GM12878 (cell line): ENCODE measurements at regions not wholly inside any gene's neighbourhood (a gene's known extent, or its start where the extent isn't known, plus 50 kb on each side); places are given as distances from the start of the nearest gene placed in this dataset.

Experiments used
- ATAC-seq: fragments of 200-7000 bp; cut with Tn5 transposase; 3 replicates; pipeline ENCODE4 v1.9.1; 2020; ENCODE audit warnings: mild to moderate bottlenecking, moderate library complexity
- BruUV-seq: library from RNA; stranded (reverse); fragments of 400-500 nt; replicated peaks from 2 replicates; lab custom pipeline; 2021; lab: Mats Ljungman, UMichigan
- CTCF ChIA-PET: fragments of 300-600 bp; sonication (Branson Sonifier 250); formaldehyde crosslinking; extraction: SDS; loops from one replicate; lab custom pipeline; 2021; ENCODE audit warnings: inconsistent platforms; lab: Yijun Ruan, JAX
- POLR2A ChIA-PET: fragments of 350-600 bp; formaldehyde crosslinking; extraction: SDS; loops from one replicate; lab custom pipeline; 2021; ENCODE audit warnings: inconsistent platforms; lab: Charles Lee
- RAD21 ChIA-PET: fragments of 300-600 bp; sonication (Branson Sonifier 250); formaldehyde crosslinking; loops from one replicate; lab custom pipeline; 2023; ENCODE audit warnings: antibody characterized with exemption; ENCODE audit not compliant: unreplicated experiment; lab: Charles Lee
- SMC1A ChIA-PET: fragments of 300-600 bp; sonication (Branson Sonifier 250); formaldehyde crosslinking; loops from one replicate; lab custom pipeline; 2023; ENCODE audit not compliant: unreplicated experiment, uncharacterized antibody; lab: Charles Lee
- DNase-seq: peaks from one replicate; pipeline ENCODE4 v3.0.0-alpha.2; 2011; ENCODE audit warnings: low read depth, low spot score
- FAIRE-seq: peaks from 3 replicates; lab custom pipeline; 2011; peaks lifted over from hg19 to GRCh38; lab: Jason Lieb, UNC
- H2AFZ ChIP-seq: 2 replicates; pipeline ENCODE4 v1.6.0; 2011; ENCODE audit warnings: low read depth, low read length, control low read depth; ENCODE audit not compliant: control insufficient read depth
- H3K27ac ChIP-seq: 2 replicates; pipeline ENCODE4 v1.5.1; 2011; ENCODE audit warnings: control low read depth; ENCODE audit not compliant: control insufficient read depth, insufficient read depth
- H3K27me3 ChIP-seq, 2 experiments: replicated peaks in 1 of 2; 2 replicates each; pipeline versions ENCODE4 v1.6.0 to v1.6.1; 2011; ENCODE audit warnings: low read length in 1 of 2; ENCODE audit not compliant: control insufficient read depth in 2 of 2, insufficient read depth in 2 of 2
- H3K36me3 ChIP-seq, 2 experiments: 2 replicates each; pipeline ENCODE4 v1.5.1; 2011; ENCODE audit warnings: low read length in 1 of 2; ENCODE audit not compliant: control insufficient read depth in 2 of 2, insufficient read depth in 2 of 2
- H3K4me1 ChIP-seq: 2 replicates; pipeline ENCODE4 v1.6.1; 2011; ENCODE audit warnings: mild to moderate bottlenecking, low read length, moderate library complexity, mixed read lengths; ENCODE audit not compliant: control insufficient read depth, insufficient read depth
- H3K4me2 ChIP-seq: 2 replicates; pipeline ENCODE4 v1.6.0; 2011; ENCODE audit warnings: control low read depth; ENCODE audit not compliant: control insufficient read depth, insufficient read depth
- H3K4me3 ChIP-seq: fragments of 200-600 bp; sonication (generic); 2 replicates; pipeline ENCODE4 v1.5.1; 2016
- H3K79me2 ChIP-seq: 2 replicates; pipeline ENCODE4 v1.6.0; 2011; ENCODE audit warnings: low read length; ENCODE audit not compliant: control insufficient read depth, insufficient read depth
- H3K9ac ChIP-seq: 2 replicates; pipeline ENCODE4 v1.8.0; 2011; ENCODE audit warnings: low read length, control low read depth, mixed read lengths; ENCODE audit not compliant: control insufficient read depth, insufficient read depth
- H3K9me3 ChIP-seq: replicated peaks from 3 replicates; pipeline ENCODE4 v1.5.1; 2011; ENCODE audit warnings: mild to moderate bottlenecking, low read length; ENCODE audit not compliant: control insufficient read depth, insufficient read depth
- H4K20me1 ChIP-seq: 2 replicates; pipeline ENCODE4 v1.6.0; 2011; ENCODE audit not compliant: control insufficient read depth, insufficient read depth
- ATF2 ChIP-seq: IDR thresholded peaks from 2 replicates; pipeline ENCODE4 v1.6.1; 2012; ENCODE audit warnings: low read length, inconsistent platforms
- ATF7 ChIP-seq: fragments of 450-650 bp; IDR thresholded peaks from 2 replicates; pipeline ENCODE4 v1.6.1; 2016; ENCODE audit warnings: low read depth, mild to moderate bottlenecking
- EGR1 ChIP-seq, 2 experiments: IDR thresholded peaks; 1 replicate in 1 of 2; 2 replicates in 1 of 2; pipeline ENCODE4 v1.6.1; 2011 to 2012; ENCODE audit warnings: low read depth in 2 of 2, low read length in 2 of 2, borderline replicate concordance in 1 of 2, mild to moderate bottlenecking in 1 of 2, moderate library complexity in 1 of 2
- IKZF1 ChIP-seq: fragments of 450-650 bp; conservative IDR thresholded peaks from 2 replicates; pipeline ENCODE4 v1.6.1; 2017; ENCODE audit warnings: antibody characterized with exemption, mild to moderate bottlenecking
- JUND ChIP-seq: IDR thresholded peaks from 2 replicates; pipeline ENCODE4 v1.6.1; 2012; ENCODE audit warnings: low read depth, mild to moderate bottlenecking, low read length, improper control_type of control experiment, moderate library complexity
- KLF5 ChIP-seq: fragments of 450-650 bp; IDR thresholded peaks from 2 replicates; pipeline ENCODE4 v1.6.1; 2014; ENCODE audit warnings: mild to moderate bottlenecking; ENCODE audit not compliant: partially characterized antibody
- MEF2A ChIP-seq: IDR thresholded peaks from 2 replicates; pipeline ENCODE4 v1.6.1; 2011; ENCODE audit warnings: low read depth, mild to moderate bottlenecking, low read length, moderate library complexity; ENCODE audit not compliant: insufficient read depth
- MEF2B ChIP-seq: fragments of 450-650 bp; IDR thresholded peaks from 2 replicates; pipeline ENCODE4 v1.6.1; 2018; ENCODE audit warnings: mild to moderate bottlenecking, moderate library complexity; ENCODE audit not compliant: partially characterized antibody, poor library complexity, severe bottlenecking
- NBN ChIP-seq: fragments of 450-650 bp; IDR thresholded peaks from 2 replicates; pipeline ENCODE4 v1.6.1; 2016
- PKNOX1 ChIP-seq: fragments of 450-650 bp; IDR thresholded peaks from 2 replicates; pipeline ENCODE4 v1.6.1; 2016; ENCODE audit warnings: mild to moderate bottlenecking
- RB1 ChIP-seq: fragments of 450-650 bp; formaldehyde crosslinking; IDR thresholded peaks from 2 replicates; pipeline ENCODE4 v1.6.1; 2017; ENCODE audit warnings: mild to moderate bottlenecking, borderline replicate concordance
- SKIL ChIP-seq: fragments of 450-650 bp; IDR thresholded peaks from 2 replicates; pipeline ENCODE4 v1.6.1; 2017; ENCODE audit warnings: mild to moderate bottlenecking, low read depth, inconsistent platforms; ENCODE audit not compliant: poor library complexity, severe bottlenecking
- SMAD1 ChIP-seq: fragments of 450-650 bp; IDR thresholded peaks from 2 replicates; pipeline ENCODE4 v1.6.1; 2018; ENCODE audit warnings: mild to moderate bottlenecking, low read depth; ENCODE audit not compliant: partially characterized antibody
- SREBF1 ChIP-seq: IDR thresholded peaks from 2 replicates; pipeline ENCODE4 v1.6.1; 2012; ENCODE audit warnings: mild to moderate bottlenecking, low read length
- ZBTB11 ChIP-seq: fragments of 450-650 bp; formaldehyde crosslinking; IDR thresholded peaks from 2 replicates; pipeline ENCODE4 v1.5.0; 2022; ENCODE audit warnings: mild to moderate bottlenecking, missing genetic modification characterization
- ZZZ3 ChIP-seq: IDR thresholded peaks from 2 replicates; pipeline ENCODE4 v1.6.1; 2011; ENCODE audit warnings: low read depth; ENCODE audit not compliant: control insufficient read depth, insufficient read length
- WGBS: methylation state at CpG from one replicate; pipeline ENCODE4 v1.1.6; 2016; ENCODE audit warnings: low lambda C conversion rate; ENCODE audit not compliant: insufficient replicate concordance, insufficient coverage; ENCODE audit errors: missing lambda C conversion rate; 5-methylcytosine and 5-hydroxymethylcytosine counted together
- in situ Hi-C: fragments of 300-500 bp; cut with MboI; formaldehyde crosslinking; loops from 9 replicates; pipeline ENCODE4 v1.14.3; 2018; ENCODE audit warnings: mixed read lengths
- intact Hi-C: fragments of 100-400 bp; cut with micrococcal nuclease; formaldehyde crosslinking; loops from one replicate; pipeline ENCODE4 v1.14.2; 2022; ENCODE audit not compliant: unreplicated experiment

- ChIA-PET CTCF (interaction anchor here (0.6 to 5.5 kb wide), 15 partner anchors 24 to 369 kb away, joined by 3 to 20 read pairs (median 4); no protein-coding TSS in a partner anchor), SMC1A (interaction anchor here (0.7 to 8.0 kb wide), 32 partner anchors 12 to 369 kb away, joined by 3 to 92 read pairs (median 6); no protein-coding TSS in a partner anchor), POLR2A (interaction anchor here (0.8 to 2.9 kb wide), 11 partner anchors 14 to 136 kb away, joined by 3 to 11 read pairs (median 7); no protein-coding TSS in a partner anchor), RAD21 (interaction anchor here (0.7 to 7.0 kb wide), 32 partner anchors 10 to 369 kb away, joined by 3 to 94 read pairs (median 6); partner anchors contain the start of gene EOMES)
- 56% methylated on average over 2 of the region's 2 CpGs for WGBS
- H4K20me1 ChIP-seq, result no peaks in the 10 kb centered on the region
- H3K4me2 ChIP-seq, result 0 out of 2 replicates have a peak overlapping the region, but pooled peaks have one; percentile 48
- peak; percentile 91 for ATAC-seq
- peak; percentile 21 for DNase-seq
- intact Hi-C loops, result loop anchor here (2.0 kb wide), 1 partner anchor 45 kb away; no protein-coding TSS in a partner anchor
- H3K9me3 ChIP-seq, result no peaks in the 10 kb centered on the region
- H2AFZ ChIP-seq, result no peak overlapping the region; the same call in 1 of the 2 replicates
- no peak overlapping the region for H3K4me3 ChIP-seq
- H3K79me2 ChIP-seq, result no peaks in the 10 kb centered on the region
- no peak for FAIRE-seq
- H3K36me3 ChIP-seq, result no peaks in the 10 kb centered on the region
- no peaks in the 10 kb centered on the region for H3K27me3 ChIP-seq
- in situ Hi-C loops, result no loop called here
- no TSS peak for BruUV-seq
- no peak overlapping the region for H3K9ac ChIP-seq
- H3K4me1 ChIP-seq, result no peaks in the 10 kb centered on the region
- H3K27ac ChIP-seq, result no peak overlapping the region
- peak; percentile 45 for TF ChIP-seq SMAD1
- 0 out of 2 replicates have a peak, but pooled peaks have one; percentile 19 for TF ChIP-seq ATF2
- peak; percentile 75; the same call in 1 of the 2 replicates for TF ChIP-seq PKNOX1
- TF ChIP-seq KLF5, result no peak
- peak; percentile 76 for TF ChIP-seq MEF2B
- TF ChIP-seq IKZF1, result peak; percentile 57
- TF ChIP-seq MEF2A, result 0 out of 2 replicates have a peak, but pooled peaks have one; percentile 13
- no peak for TF ChIP-seq SREBF1
- no peak for TF ChIP-seq ZZZ3
- TF ChIP-seq NBN, result no peak
- no peak for TF ChIP-seq EGR1 (IDR thresholded peaks at IDR 0.05; ENCODE audit: borderline replicate concordance in 1 of 2, low read depth in 2 of 2, low read length in 2 of 2)
- peak; percentile 81 for TF ChIP-seq SKIL
- peak; percentile 59 for TF ChIP-seq ATF7
- TF ChIP-seq RB1, result no peak
- TF ChIP-seq JUND, result peak; percentile 45; the same call in 1 of the 2 replicates
- no peak for TF ChIP-seq ZBTB11
Observed at GRCh38 chr3:28081533-28081947, 159.9 kb upstream of the CMC1 start.
